GM12878 (cell line): ENCODE measurements at regions not wholly inside any gene's neighbourhood (a gene's known extent, or its start where the extent isn't known, plus 50 kb on each side); places are given as distances from the start of the nearest gene placed in this dataset.
A peak's percentile ranks its signal among the peaks of the same experiment; 100 is the strongest.

Source experiments
- ATAC-seq: fragments of 200-7000 bp; cut with Tn5 transposase; 3 replicates; pipeline ENCODE4 v1.9.1; 2020; ENCODE audit warnings: mild to moderate bottlenecking, moderate library complexity
- BruUV-seq: library from RNA; stranded (reverse); fragments of 400-500 nt; replicated peaks from 2 replicates; lab custom pipeline; 2021; lab: Mats Ljungman, UMichigan
- CTCF ChIA-PET: fragments of 300-600 bp; sonication (Branson Sonifier 250); formaldehyde crosslinking; extraction: SDS; loops from one replicate; lab custom pipeline; 2021; ENCODE audit warnings: inconsistent platforms; lab: Yijun Ruan, JAX
- POLR2A ChIA-PET: fragments of 350-600 bp; formaldehyde crosslinking; extraction: SDS; loops from one replicate; lab custom pipeline; 2021; ENCODE audit warnings: inconsistent platforms; lab: Charles Lee
- RAD21 ChIA-PET: fragments of 300-600 bp; sonication (Branson Sonifier 250); formaldehyde crosslinking; loops from one replicate; lab custom pipeline; 2023; ENCODE audit warnings: antibody characterized with exemption; ENCODE audit not compliant: unreplicated experiment; lab: Charles Lee
- SMC1A ChIA-PET: fragments of 300-600 bp; sonication (Branson Sonifier 250); formaldehyde crosslinking; loops from one replicate; lab custom pipeline; 2023; ENCODE audit not compliant: unreplicated experiment, uncharacterized antibody; lab: Charles Lee
- DNase-seq: peaks from one replicate; pipeline ENCODE4 v3.0.0-alpha.2; 2011; ENCODE audit warnings: low read depth, low spot score
- FAIRE-seq: peaks from 3 replicates; lab custom pipeline; 2011; peaks lifted over from hg19 to GRCh38; lab: Jason Lieb, UNC
- H2AFZ ChIP-seq: 2 replicates; pipeline ENCODE4 v1.6.0; 2011; ENCODE audit warnings: low read depth, low read length, control low read depth; ENCODE audit not compliant: control insufficient read depth
- H3K27ac ChIP-seq: 2 replicates; pipeline ENCODE4 v1.5.1; 2011; ENCODE audit warnings: control low read depth; ENCODE audit not compliant: control insufficient read depth, insufficient read depth
- H3K27me3 ChIP-seq, 2 experiments: replicated peaks in 1 of 2; 2 replicates each; pipeline versions ENCODE4 v1.6.0 to v1.6.1; 2011; ENCODE audit warnings: low read length in 1 of 2; ENCODE audit not compliant: control insufficient read depth in 2 of 2, insufficient read depth in 2 of 2
- H3K36me3 ChIP-seq, 2 experiments: 2 replicates each; pipeline ENCODE4 v1.5.1; 2011; ENCODE audit warnings: low read length in 1 of 2; ENCODE audit not compliant: control insufficient read depth in 2 of 2, insufficient read depth in 2 of 2
- H3K4me1 ChIP-seq: 2 replicates; pipeline ENCODE4 v1.6.1; 2011; ENCODE audit warnings: mild to moderate bottlenecking, low read length, moderate library complexity, mixed read lengths; ENCODE audit not compliant: control insufficient read depth, insufficient read depth
- H3K4me2 ChIP-seq: 2 replicates; pipeline ENCODE4 v1.6.0; 2011; ENCODE audit warnings: control low read depth; ENCODE audit not compliant: control insufficient read depth, insufficient read depth
- H3K4me3 ChIP-seq: fragments of 200-600 bp; sonication (generic); 2 replicates; pipeline ENCODE4 v1.5.1; 2016
- H3K79me2 ChIP-seq: 2 replicates; pipeline ENCODE4 v1.6.0; 2011; ENCODE audit warnings: low read length; ENCODE audit not compliant: control insufficient read depth, insufficient read depth
- H3K9ac ChIP-seq: 2 replicates; pipeline ENCODE4 v1.8.0; 2011; ENCODE audit warnings: low read length, control low read depth, mixed read lengths; ENCODE audit not compliant: control insufficient read depth, insufficient read depth
- H3K9me3 ChIP-seq: replicated peaks from 3 replicates; pipeline ENCODE4 v1.5.1; 2011; ENCODE audit warnings: mild to moderate bottlenecking, low read length; ENCODE audit not compliant: control insufficient read depth, insufficient read depth
- H4K20me1 ChIP-seq: 2 replicates; pipeline ENCODE4 v1.6.0; 2011; ENCODE audit not compliant: control insufficient read depth, insufficient read depth
- ATF3 ChIP-seq: IDR thresholded peaks from 2 replicates; pipeline ENCODE4 v1.6.1; 2011; ENCODE audit warnings: low read depth, mild to moderate bottlenecking, low read length, moderate library complexity, borderline replicate concordance; ENCODE audit errors: extremely low read depth
- BACH1 ChIP-seq: fragments of 450-650 bp; IDR thresholded peaks from 2 replicates; pipeline ENCODE4 v1.6.1; 2017; ENCODE audit warnings: mild to moderate bottlenecking, borderline replicate concordance
- BRCA1 ChIP-seq: IDR thresholded peaks from 2 replicates; pipeline ENCODE4 v1.6.1; 2011; ENCODE audit warnings: low read depth, low read length, improper control_type of control experiment
- HDAC6 ChIP-seq: fragments of 200-600 bp; sonication (generic); IDR thresholded peaks from one replicate; pipeline ENCODE4 v1.8.0; 2017; ENCODE audit warnings: antibody characterized with exemption; ENCODE audit not compliant: unreplicated experiment
- LARP7 ChIP-seq: fragments of 450-650 bp; IDR thresholded peaks from 2 replicates; pipeline ENCODE4 v1.6.1; 2017; ENCODE audit warnings: mild to moderate bottlenecking
- RAD21 ChIP-seq: IDR thresholded peaks from 2 replicates; pipeline ENCODE4 v1.6.1; 2011; ENCODE audit warnings: mild to moderate bottlenecking, low read depth, low read length, moderate library complexity; ENCODE audit not compliant: insufficient read depth
- RELA ChIP-seq: fragments of 450-650 bp; IDR thresholded peaks from 2 replicates; pipeline ENCODE4 v1.8.0; 2014; ENCODE audit warnings: borderline replicate concordance; ENCODE audit not compliant: partially characterized antibody
- SMAD5 ChIP-seq: IDR thresholded peaks from 2 replicates; pipeline ENCODE4 v1.6.1; 2016; ENCODE audit warnings: antibody characterized with exemption, low read depth
- TAF1 ChIP-seq: IDR thresholded peaks from 2 replicates; pipeline ENCODE4 v1.6.1; 2011; ENCODE audit warnings: mild to moderate bottlenecking, low read depth, low read length, borderline replicate concordance
- USF2 ChIP-seq: IDR thresholded peaks from 2 replicates; pipeline ENCODE4 v1.6.1; 2011; ENCODE audit warnings: low read depth, low read length, improper control_type of control experiment, borderline replicate concordance
- ZBTB33 ChIP-seq: fragments of 450-650 bp; IDR thresholded peaks from 2 replicates; pipeline ENCODE4 v1.6.1; 2017; ENCODE audit warnings: mild to moderate bottlenecking
- ZNF217 ChIP-seq: fragments of 450-650 bp; IDR thresholded peaks from 2 replicates; pipeline ENCODE4 v1.6.1; 2017; ENCODE audit warnings: antibody characterized with exemption, mild to moderate bottlenecking
- ZNF24 ChIP-seq: fragments of 450-650 bp; IDR thresholded peaks from 2 replicates; pipeline ENCODE4 v1.6.1; 2017; ENCODE audit warnings: antibody characterized with exemption, mild to moderate bottlenecking
- WGBS: methylation state at CpG from one replicate; pipeline ENCODE4 v1.1.6; 2016; ENCODE audit warnings: low lambda C conversion rate; ENCODE audit not compliant: insufficient replicate concordance, insufficient coverage; ENCODE audit errors: missing lambda C conversion rate; 5-methylcytosine and 5-hydroxymethylcytosine counted together
- in situ Hi-C: fragments of 300-500 bp; cut with MboI; formaldehyde crosslinking; loops from 9 replicates; pipeline ENCODE4 v1.14.3; 2018; ENCODE audit warnings: mixed read lengths
- intact Hi-C: fragments of 100-400 bp; cut with micrococcal nuclease; formaldehyde crosslinking; loops from one replicate; pipeline ENCODE4 v1.14.2; 2022; ENCODE audit not compliant: unreplicated experiment
- TF ChIP-seq, protein P1 (sequence below): fragments of 450-650 bp; IDR thresholded peaks from 2 replicates; pipeline ENCODE4 v1.6.1; 2017; ENCODE audit warnings: mild to moderate bottlenecking, moderate library complexity

- H3K9me3 ChIP-seq, result peaks cover 8% of the 10 kb centered on the region
- FAIRE-seq (no peak), DNase-seq (no peak), ATAC-seq (no peak)
- no peak overlapping the region for H3K9ac ChIP-seq
- in situ Hi-C loops (no loop called here), intact Hi-C loops (loop anchor here (10.0 kb wide), 1 partner anchor 700 kb away; no protein-coding TSS in a partner anchor)
- no peaks in the 10 kb centered on the region for H3K79me2 ChIP-seq
- RAD21 ChIA-PET, result interaction anchor here (1.3 to 4.2 kb wide), 3 partner anchors 11 to 45 kb away, joined by 3 to 45 read pairs (median 39); no protein-coding TSS in a partner anchor
- H3K27ac ChIP-seq, result peak overlapping the region; percentile 86
- H2AFZ ChIP-seq, result no peak overlapping the region
- CTCF ChIA-PET, result interaction anchor here (0.8 to 1.6 kb wide), 4 partner anchors 11 to 251 kb away, joined by 3 to 7 read pairs (median 4); no protein-coding TSS in a partner anchor
- POLR2A ChIA-PET, result interaction anchor here (1.1 kb wide), 1 partner anchor 9 kb away, joined by 3 read pairs; no protein-coding TSS in a partner anchor
- H3K36me3 ChIP-seq, result no peaks in the 10 kb centered on the region
- TF ChIP-seq HDAC6, result no peak
- TF ChIP-seq ATF3, result no peak
- no peak for TF ChIP-seq RELA
- TF ChIP-seq TAF1, result no peak
- TF ChIP-seq ZNF217, result no peak
- no peak for TF ChIP-seq BACH1
- TF ChIP-seq BRCA1, result no peak
- TF ChIP-seq USF2, result no peak
- TF ChIP-seq SMAD5, result no peak
- no peak for TF ChIP-seq LARP7
- TF ChIP-seq ZNF24, result peak; percentile 93
- TF ChIP-seq ZBTB33, result no peak
- no peak for TF ChIP-seq RAD21
- TF ChIP-seq, protein P1, sequence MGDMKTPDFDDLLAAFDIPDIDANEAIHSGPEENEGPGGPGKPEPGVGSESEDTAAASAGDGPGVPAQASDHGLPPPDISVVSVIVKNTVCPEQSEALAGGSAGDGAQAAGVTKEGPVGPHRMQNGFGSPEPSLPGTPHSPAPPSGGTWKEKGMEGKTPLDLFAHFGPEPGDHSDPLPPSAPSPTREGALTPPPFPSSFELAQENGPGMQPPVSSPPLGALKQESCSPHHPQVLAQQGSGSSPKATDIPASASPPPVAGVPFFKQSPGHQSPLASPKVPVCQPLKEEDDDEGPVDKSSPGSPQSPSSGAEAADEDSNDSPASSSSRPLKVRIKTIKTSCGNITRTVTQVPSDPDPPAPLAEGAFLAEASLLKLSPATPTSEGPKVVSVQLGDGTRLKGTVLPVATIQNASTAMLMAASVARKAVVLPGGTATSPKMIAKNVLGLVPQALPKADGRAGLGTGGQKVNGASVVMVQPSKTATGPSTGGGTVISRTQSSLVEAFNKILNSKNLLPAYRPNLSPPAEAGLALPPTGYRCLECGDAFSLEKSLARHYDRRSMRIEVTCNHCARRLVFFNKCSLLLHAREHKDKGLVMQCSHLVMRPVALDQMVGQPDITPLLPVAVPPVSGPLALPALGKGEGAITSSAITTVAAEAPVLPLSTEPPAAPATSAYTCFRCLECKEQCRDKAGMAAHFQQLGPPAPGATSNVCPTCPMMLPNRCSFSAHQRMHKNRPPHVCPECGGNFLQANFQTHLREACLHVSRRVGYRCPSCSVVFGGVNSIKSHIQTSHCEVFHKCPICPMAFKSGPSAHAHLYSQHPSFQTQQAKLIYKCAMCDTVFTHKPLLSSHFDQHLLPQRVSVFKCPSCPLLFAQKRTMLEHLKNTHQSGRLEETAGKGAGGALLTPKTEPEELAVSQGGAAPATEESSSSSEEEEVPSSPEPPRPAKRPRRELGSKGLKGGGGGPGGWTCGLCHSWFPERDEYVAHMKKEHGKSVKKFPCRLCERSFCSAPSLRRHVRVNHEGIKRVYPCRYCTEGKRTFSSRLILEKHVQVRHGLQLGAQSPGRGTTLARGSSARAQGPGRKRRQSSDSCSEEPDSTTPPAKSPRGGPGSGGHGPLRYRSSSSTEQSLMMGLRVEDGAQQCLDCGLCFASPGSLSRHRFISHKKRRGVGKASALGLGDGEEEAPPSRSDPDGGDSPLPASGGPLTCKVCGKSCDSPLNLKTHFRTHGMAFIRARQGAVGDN, result 0 out of 2 replicates have a peak, but pooled peaks have one; percentile 24
- H4K20me1 ChIP-seq, result no peaks in the 10 kb centered on the region
- no peak overlapping the region for H3K4me3 ChIP-seq
- WGBS, result 79% methylated on average over 2 of the region's 2 CpGs
- no TSS peak for BruUV-seq
- H3K4me2 ChIP-seq, result no peak overlapping the region
- peaks cover 33% of the 10 kb centered on the region for H3K4me1 ChIP-seq
- SMC1A ChIA-PET, result interaction anchor here (0.8 to 1.8 kb wide), 7 partner anchors 9 to 87 kb away, joined by 3 to 11 read pairs (median 4); no protein-coding TSS in a partner anchor
- no peaks in the 10 kb centered on the region for H3K27me3 ChIP-seq
Measured at GRCh38 chr2:6354546-6354945, 511.2 kb downstream of the CMPK2 start.
